HG03196 (cell line): ENCODE measurements at regions not wholly inside any gene's neighbourhood (a gene's known extent, or its start where the extent isn't known, plus 50 kb on each side); places are given as distances from the start of the nearest gene placed in this dataset.

Source experiments
- ATAC-seq: cut with Tn5 transposase; IDR thresholded peaks from one replicate; pipeline ENCODE4 v1.9.1; 2021; ENCODE audit not compliant: unreplicated experiment

DNA sequence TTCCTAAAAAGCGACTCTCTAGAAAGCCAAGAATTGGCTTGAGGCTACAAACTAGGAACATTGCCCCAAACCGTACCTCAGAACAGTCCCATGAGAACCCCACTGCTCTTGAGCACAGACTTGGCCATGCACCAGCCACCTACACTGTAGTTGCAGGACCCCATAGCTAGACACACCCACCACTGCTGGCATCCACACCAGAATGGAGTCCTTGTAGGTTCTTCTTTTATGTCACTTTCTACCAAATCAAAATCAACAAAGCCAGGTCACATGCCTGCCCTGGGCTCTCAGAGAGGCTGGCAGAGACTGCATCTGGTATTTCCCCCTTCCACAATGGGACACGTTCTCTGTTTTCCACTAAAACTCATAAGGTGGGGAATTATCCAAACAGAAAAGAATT lies 290.5 kb downstream of the SHOX2 start:
- ATAC-seq: no peak

DNA sequence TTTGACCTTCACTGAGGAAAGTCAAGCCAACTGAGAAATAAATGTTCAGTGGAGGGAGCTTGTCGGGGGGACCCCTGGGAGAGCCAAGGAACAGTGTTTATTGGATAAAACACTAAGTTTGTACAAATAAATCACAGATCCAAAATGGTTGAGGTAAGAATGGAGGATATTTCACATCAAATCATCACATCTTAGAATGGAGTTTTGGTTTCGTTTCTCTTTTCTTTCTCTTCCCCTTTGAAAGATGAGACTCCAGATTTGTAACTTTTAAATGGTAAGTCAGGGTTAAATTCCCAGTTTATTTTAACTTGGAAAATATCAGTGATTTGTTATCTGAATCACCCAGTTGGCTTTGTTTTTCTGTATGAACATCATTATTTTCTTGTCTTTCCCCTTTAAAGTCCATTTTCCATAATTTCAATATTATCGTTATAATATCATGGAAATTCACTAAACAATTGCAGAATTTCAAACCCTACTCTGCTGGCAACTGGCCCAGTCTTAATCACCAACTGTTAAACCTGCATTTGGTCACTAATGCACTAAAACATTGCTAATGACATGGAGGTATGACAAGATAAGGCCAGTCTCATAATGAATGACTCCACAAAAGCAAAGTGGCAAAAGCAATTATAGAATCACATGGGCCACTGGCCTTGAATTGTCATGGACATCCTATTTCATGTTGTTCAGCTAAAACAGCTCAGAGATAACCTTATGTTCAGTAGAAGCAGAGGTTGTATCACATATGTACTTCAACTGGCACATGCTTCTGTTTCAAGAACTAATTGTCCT lies 295.1 kb downstream of the SHOX2 start:
- ATAC-seq: no peak

DNA sequence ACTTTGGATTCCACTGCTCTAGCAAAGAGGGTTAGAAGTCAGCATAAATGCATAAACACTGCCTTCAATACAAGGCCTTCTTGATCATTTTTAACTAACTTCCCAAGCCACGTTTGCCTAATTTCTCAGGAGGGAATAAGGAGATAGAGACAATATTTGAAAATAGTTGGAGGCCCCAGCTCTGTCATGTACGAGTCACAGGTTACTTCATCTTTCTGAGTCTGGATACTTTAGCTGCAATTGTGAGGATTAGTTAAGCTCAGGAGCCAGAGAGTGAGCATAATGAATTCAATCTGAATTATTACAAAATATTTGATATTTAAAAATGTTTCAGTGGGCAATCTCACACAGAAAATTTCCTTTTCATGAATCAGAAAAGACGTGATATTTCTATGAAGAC lies 298.9 kb downstream of the SHOX2 start:
- ATAC-seq: no peak

- ATAC-seq: no peak
Observed at GRCh38 chr3:157805538-157805937, 300.7 kb downstream of the SHOX2 start.

DNA sequence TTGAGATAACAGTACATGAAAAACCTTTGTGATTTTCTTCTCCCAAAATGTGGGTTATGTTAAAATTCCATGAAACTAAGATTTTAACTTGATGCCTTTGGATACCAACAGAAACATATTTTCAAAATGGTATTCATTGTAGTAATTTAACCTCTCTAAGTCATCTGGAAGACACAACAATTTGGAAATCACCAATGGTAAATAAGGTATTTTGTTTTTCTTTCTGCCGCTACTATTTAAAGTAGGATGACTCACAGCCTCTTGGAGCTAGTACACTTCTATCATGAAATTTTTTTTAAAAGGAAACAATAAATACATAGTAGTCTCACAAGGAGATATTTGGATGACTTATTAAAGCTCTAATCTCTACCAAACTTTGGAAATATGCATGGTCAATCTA lies 291.6 kb upstream of the VEPH1 start:
- ATAC-seq: no peak

- ATAC-seq: no peak
Observed at GRCh38 chr3:157793745-157794144, 290.5 kb upstream of the VEPH1 start.

DNA sequence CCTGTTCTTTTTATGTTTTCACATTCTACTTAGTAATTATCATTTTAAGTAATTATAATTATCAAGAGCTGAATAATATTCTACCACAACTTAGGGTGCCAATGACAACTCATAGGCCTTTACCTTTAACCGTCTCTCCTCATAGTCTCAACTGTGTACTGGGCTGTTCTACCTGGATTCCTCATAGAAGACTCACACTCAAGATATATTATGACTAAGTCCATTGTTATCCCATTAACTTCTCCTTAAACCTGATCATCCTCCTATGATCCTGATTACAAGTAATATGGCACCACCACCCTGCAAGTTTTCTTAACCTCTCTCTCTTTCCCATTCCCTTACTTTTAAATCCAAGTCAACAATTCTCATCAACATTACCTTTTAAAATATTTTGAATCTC lies 285.9 kb upstream of the VEPH1 start:
- ATAC-seq: no peak

DNA sequence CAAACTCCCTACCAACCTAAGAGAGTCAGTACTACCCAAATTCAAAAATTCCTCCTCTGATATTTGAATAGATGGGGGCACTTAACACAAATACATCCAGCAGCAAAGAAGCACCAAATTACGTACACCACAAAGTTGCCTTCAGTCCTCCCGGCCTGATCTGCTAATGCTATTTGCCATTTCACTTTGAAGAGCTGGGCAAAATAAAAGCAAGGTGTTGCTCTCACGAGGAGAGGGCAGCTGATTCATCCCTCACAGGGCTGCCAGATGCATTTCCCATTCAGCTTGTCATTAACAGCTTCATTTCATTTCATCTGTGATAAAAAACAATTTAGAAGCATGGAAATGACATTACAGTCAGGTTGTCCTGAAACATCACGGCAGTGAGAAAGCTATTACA lies 283.4 kb upstream of the VEPH1 start:
- no peak for ATAC-seq

DNA sequence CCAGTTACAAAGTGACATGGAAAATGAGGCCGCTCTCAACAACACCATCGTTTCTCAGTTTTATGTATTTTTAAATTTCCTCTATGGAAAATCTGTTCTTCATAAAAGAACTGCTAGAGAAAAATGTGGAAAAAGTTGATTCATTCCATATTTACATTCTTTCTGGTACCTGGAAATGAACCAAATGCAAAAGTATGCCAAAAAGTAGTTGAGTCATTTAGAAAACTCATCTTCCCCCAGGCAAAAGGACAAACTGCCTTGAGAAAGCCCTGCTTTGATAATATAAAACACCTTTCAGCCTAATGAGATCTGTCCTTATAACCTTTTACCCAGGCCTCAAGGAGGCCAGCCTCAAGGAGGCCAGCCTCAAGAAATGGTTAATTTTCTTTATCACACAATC lies 283.0 kb upstream of the VEPH1 start:
- ATAC-seq: no peak

DNA sequence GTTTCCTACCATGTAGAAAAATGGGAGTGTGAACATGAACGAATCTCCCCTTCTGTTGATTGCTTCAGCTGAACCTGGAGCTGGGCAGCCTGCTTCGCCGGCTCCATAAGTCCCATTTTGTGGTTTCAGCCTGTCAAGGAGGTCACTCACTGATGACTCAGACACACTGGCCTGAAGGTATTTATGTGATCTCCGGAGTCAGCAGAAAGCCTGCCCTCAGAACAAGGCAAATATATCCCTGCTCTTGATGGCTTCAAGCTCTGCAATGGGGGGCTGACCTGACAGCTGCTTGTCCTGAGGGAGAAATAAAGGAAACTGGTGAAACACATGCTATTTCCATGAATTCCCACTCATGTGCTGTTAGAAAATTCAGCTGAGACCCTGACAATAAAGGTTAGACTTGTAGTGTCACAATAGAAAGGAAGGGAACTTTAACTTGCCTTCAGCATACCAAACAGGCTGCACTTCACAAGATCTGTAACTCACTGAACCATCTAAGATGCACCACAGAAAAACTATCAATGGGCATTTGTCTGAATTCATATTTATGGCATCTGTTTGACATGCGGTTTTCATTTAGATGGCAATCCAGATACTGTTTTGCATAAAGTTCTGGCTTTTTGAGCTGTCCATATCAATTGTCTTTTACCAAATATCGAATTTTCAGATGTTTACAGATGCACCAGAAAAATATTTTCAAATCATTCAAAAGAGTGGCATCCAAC lies 282.0 kb upstream of the VEPH1 start:
- ATAC-seq: no peak

DNA sequence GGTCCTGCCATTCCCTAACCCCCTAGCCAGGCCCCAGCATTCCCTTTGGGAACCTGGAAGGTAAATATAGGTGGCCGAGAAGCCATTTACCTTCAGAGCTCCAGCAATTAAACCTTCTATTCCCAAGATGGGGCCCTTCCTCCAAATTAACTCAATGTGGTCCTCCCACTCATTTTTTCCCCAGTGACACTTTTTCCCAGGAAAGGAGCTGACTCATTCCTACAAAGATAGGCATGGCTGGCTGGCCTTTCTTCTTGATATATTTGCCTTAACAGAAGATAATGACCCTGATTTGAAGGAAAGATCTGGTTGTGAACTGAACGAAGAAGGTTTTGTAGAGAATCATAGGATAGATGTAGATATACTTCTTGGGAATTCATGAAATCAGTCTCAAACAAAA lies 279.0 kb upstream of the VEPH1 start:
- no peak for ATAC-seq

GRCh38 chr3:157776861-157777260 lies 273.6 kb upstream of the VEPH1 start:
- ATAC-seq: no peak

DNA sequence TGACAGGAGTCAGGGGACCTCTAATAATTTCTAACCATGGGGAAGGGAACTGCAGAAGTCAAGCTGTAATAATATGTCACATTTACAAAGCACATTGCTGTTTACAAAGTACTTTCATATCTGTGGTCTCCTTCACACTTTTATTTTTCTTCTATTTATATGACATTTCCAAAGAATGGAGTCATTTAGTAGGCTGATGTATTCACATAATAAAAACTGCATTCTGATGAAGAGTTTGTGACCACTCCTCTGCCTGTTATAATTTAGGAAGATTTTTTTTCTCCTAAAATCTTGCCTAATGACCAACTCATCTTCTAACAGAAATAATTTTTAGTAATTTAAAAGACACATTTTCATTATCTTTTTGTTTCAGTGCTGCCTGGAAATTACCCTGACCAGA lies 272.2 kb upstream of the VEPH1 start:
- no peak for ATAC-seq

DNA sequence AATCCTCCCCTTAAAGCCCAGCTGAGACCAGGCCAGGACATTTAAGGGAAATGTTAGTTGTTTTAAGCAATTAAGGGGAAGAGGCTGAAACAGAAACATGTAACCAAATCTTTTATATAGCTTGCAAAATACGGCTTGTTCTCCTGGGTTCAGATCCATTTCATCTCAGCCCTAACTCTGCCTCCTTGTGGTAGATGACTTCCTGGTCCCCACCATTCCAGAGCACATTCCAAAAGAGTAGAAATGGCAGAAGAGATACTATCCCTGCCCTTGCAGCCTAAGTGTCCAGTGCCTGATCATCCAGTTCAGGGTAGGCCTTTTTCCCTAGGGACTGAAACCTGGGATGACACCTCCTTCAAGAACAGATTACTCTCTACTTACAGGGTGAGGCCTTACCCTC lies 266.2 kb upstream of the VEPH1 start:
- ATAC-seq: no peak

GRCh38 chr3:157767607-157768006 lies 264.4 kb upstream of the VEPH1 start:
- no peak for ATAC-seq

DNA sequence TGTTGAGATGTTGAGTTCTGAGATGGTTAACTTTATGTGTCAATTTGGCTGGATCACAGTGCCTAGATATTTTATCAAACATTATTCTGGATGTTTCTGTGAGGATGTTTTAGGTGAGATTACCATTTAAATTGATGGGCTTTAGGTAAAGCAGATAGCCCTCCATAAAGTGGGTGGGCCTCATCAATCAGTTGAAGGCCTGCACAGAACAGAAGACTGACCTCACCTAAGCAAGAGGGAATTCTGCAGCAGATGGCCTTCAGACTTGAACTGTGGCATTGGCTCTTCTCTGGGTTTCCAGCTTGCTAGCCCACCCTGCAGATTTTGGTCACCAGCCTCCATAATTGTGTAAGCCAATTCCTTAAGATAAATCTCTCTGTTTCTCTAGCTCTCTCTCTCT lies 260.4 kb upstream of the VEPH1 start:
- no peak for ATAC-seq

DNA sequence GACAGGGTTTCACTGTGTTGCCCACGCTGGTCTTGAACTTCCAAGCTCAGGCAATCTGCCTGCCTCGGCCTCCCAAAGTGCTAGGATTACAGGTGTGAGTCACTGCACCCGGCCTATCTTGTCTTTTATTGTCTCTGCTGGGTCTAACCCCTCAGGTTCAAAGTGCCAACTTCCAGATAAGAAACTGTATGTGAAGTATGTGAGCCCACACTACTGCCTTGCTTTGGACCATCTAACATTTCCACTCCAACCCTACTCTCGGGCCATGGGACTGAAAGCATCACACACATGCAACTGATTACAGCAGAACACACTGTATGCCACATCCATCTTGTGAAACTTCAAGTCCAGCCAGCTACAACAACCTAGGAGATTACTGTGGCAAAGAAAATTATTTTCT lies 256.1 kb upstream of the VEPH1 start:
- ATAC-seq: no peak

GRCh38 chr3:157755233-157755632 lies 252.0 kb upstream of the VEPH1 start:
- ATAC-seq: no peak

- ATAC-seq: no peak
Observed at GRCh38 chr3:157754451-157754850, 251.2 kb upstream of the VEPH1 start.

DNA sequence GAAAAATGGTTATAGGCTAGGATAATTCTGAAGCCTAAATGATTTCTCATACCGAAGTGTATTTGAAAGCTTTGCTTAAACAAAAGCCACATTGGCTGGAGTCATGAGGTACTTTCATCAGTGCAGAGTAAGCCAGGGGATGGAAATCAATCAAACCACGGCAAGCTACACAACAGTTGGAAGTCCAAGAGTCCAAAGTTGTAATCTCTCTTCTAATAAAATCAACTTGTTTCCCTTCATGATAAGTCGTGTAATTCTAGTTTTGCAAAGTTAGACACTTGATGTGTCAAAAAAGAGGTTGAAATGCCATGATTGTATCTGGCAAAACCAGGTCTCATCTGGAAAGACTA lies 250.5 kb upstream of the VEPH1 start:
- no peak for ATAC-seq

DNA sequence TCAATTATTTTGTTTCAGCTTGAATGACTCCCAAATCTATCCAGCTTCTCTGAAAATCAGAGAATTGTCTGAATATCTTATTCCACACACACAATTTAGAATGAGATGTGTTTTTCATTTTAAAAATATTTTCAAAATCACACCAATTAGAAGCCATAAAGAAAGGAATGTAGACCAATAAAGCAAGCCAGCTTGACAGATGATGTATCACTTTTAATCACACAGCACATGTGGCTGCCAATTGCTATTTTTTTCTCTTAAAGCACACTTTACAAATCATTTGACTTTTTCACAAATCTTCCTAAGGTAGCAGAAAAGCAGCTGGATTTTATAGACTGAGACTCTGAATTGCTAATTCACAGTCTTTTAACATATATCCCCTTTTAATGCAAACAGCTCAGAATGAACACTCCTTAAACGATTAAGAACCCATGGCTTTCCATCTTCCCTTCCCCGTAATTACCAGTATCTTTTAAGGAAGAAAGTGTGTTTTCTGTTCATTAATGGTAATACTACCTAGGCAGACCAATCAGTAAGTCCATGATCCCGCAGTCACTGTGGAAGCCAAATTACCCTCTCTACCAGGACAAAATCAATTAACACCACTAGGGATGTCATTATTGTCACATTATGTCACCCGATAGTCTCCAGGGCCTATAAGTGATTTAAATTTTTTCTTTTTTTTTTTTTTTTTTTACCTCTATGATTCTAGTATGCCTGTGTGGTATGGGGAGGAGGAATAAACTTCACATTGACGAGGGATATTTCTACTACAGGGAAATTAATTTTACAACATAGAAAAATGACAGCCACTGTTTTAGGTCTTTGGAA lies 250.0 kb upstream of the VEPH1 start:
- ATAC-seq: no peak

DNA sequence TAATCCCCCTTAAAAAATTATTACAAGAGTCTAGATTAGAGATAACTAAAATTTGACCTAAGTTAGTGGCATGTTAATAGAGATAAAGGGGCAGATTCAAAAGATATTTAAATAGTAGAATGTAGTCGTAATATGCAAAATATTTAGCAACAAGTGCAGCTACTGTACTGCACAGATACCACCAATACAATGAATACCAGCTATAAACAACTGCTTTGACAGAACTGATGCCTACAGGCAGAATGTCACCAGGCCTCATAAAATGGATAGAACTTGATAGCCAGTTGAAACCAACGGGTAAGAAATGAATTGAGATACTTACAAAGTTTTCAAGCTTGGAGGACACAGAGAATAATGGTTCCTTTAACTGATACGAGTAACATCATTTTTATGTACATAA lies 249.3 kb upstream of the VEPH1 start:
- ATAC-seq: no peak
